ENCODE measurements at regions not wholly inside any gene's neighbourhood (a gene's known extent, or its start where the extent isn't known, plus 50 kb on each side); places are given as distances from the start of the nearest gene placed in this dataset.

- H3K4me3 ChIP-seq: no peak overlapping the region
- no peaks in the 10 kb centered on the region for H3K4me1 ChIP-seq (replicated peaks)
- intact Hi-C loops (cut with DNase I): no loop called here
- H3K36me3 ChIP-seq: no peaks in the 10 kb centered on the region
- TF ChIP-seq POLR2AphosphoS5 (IDR thresholded peaks at IDR 0.05) (no peak), POLR2A (IDR thresholded peaks at IDR 0.05) (no peak), CTCF (IDR thresholded peaks at IDR 0.05) (no peak)
- H3K27me3 ChIP-seq (replicated peaks; ENCODE audit: insufficient read depth): no peaks in the 10 kb centered on the region
- no peaks in the 10 kb centered on the region for H3K9me3 ChIP-seq
- no peak overlapping the region for H3K27ac ChIP-seq
- no peak for DNase-seq (ENCODE audit: low spot score)
Measured at GRCh38 chr20:7748624-7749023, 191.6 kb downstream of the HAO1 start.

DNA sequence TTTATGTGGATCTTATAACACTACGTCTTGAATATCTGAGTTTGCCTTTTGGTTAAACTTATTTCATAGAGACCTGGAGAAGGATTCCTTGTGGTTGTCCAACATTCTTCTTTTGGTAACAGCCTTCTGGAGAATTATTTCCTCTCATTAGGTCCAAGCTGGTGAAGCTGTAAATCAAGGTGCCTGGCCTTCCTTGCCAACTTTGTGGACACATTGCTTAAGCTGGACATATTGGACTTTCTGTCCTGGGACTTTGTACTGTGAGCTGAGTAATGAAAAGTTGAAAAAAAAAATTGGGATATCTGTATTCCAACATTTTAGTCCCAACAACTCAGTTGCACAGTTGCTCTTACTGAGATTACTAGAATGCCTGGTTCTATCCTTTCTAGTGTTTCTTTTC lies 186.2 kb downstream of the HAO1 start:
- DNase-seq (ENCODE audit: low spot score): no peak
- Histone ChIP-seq H3K4me1 (replicated peaks) (no peaks in the 10 kb centered on the region), H3K27me3 (replicated peaks; ENCODE audit: insufficient read depth) (no peaks in the 10 kb centered on the region), H3K9me3 (no peaks in the 10 kb centered on the region), H3K36me3 (no peaks in the 10 kb centered on the region), H3K27ac (no peak overlapping the region), H3K4me3 (no peak overlapping the region)
- intact Hi-C loops (cut with DNase I): no loop called here
- WGBS: 93% methylated on average over 1 of the region's 1 CpG
- no peak for TF ChIP-seq POLR2A (IDR thresholded peaks at IDR 0.05)
- no peak for TF ChIP-seq CTCF (IDR thresholded peaks at IDR 0.05)
- no peak for TF ChIP-seq POLR2AphosphoS5 (IDR thresholded peaks at IDR 0.05)

- H3K4me1 ChIP-seq (replicated peaks): no peaks in the 10 kb centered on the region
- TF ChIP-seq POLR2A (IDR thresholded peaks at IDR 0.05) (no peak), CTCF (IDR thresholded peaks at IDR 0.05) (no peak), POLR2AphosphoS5 (IDR thresholded peaks at IDR 0.05) (no peak)
- DNase-seq (ENCODE audit: low spot score): no peak
- H3K27ac ChIP-seq: no peak overlapping the region
- H3K27me3 ChIP-seq (replicated peaks; ENCODE audit: insufficient read depth): no peaks in the 10 kb centered on the region
- intact Hi-C loops (cut with DNase I): no loop called here
- 76% methylated on average over 3 of the region's 3 CpGs for WGBS
- H3K9me3 ChIP-seq: no peaks in the 10 kb centered on the region
- no peaks in the 10 kb centered on the region for H3K36me3 ChIP-seq
- H3K4me3 ChIP-seq: no peak overlapping the region
Measured at GRCh38 chr20:7758406-7758805, 181.9 kb downstream of the HAO1 start.

GRCh38 chr20:7760247-7761031 lies 179.8 kb downstream of the HAO1 start:
- WGBS: 48% methylated on average over 1 of the region's 1 CpG
- H3K27me3 ChIP-seq (replicated peaks; ENCODE audit: insufficient read depth): no peaks in the 10 kb centered on the region
- no peak for DNase-seq (ENCODE audit: low spot score)
- intact Hi-C loops (cut with DNase I): no loop called here
- no peaks in the 10 kb centered on the region for H3K9me3 ChIP-seq
- no peak overlapping the region for H3K4me3 ChIP-seq
- no peaks in the 10 kb centered on the region for H3K36me3 ChIP-seq
- H3K27ac ChIP-seq: no peak overlapping the region
- no peak for TF ChIP-seq POLR2A (IDR thresholded peaks at IDR 0.05)
- TF ChIP-seq CTCF (IDR thresholded peaks at IDR 0.05): no peak
- no peak for TF ChIP-seq POLR2AphosphoS5 (IDR thresholded peaks at IDR 0.05)
- H3K4me1 ChIP-seq (replicated peaks): no peaks in the 10 kb centered on the region

GRCh38 chr20:7765221-7765620 lies 175.0 kb downstream of the HAO1 start:
- 69% methylated on average over 2 of the region's 2 CpGs for WGBS
- H3K9me3 ChIP-seq: no peaks in the 10 kb centered on the region
- no peak for TF ChIP-seq POLR2AphosphoS5 (IDR thresholded peaks at IDR 0.05)
- no peak for TF ChIP-seq CTCF (IDR thresholded peaks at IDR 0.05)
- TF ChIP-seq POLR2A (IDR thresholded peaks at IDR 0.05): no peak

More at GRCh38 chr20:7765221-7765620, 175.0 kb downstream of the HAO1 start:
- no peaks in the 10 kb centered on the region for H3K27me3 ChIP-seq (replicated peaks; ENCODE audit: insufficient read depth)
- intact Hi-C loops (cut with DNase I): no loop called here
- no peaks in the 10 kb centered on the region for H3K4me1 ChIP-seq (replicated peaks)
- H3K36me3 ChIP-seq: no peaks in the 10 kb centered on the region
- no peak overlapping the region for H3K27ac ChIP-seq
- no peak for DNase-seq (ENCODE audit: low spot score)
- H3K4me3 ChIP-seq: no peak overlapping the region
